ENCODE measurements at regions not wholly inside any gene's neighbourhood (a gene's known extent, or its start where the extent isn't known, plus 50 kb on each side); places are given as distances from the start of the nearest gene placed in this dataset.
"Not testable (repeated sequence)": the region's sequence is repeated elsewhere in the genome, so short reads cannot be mapped to it uniquely, and the experiment has no call there.

- no peaks in the 10 kb centered on the region for H3K79me2 ChIP-seq (ENCODE audit: insufficient read depth, low read length)
- H4K20me1 ChIP-seq (ENCODE audit: insufficient read depth, low read length, poor library complexity, severe bottlenecking) = no peaks in the 10 kb centered on the region
- H3K4me1 ChIP-seq (ENCODE audit: insufficient read depth, low read length, poor library complexity, severe bottlenecking) = no peaks in the 10 kb centered on the region
- no peak overlapping the region for H3K4me2 ChIP-seq (ENCODE audit: low read depth, low read length, poor library complexity, severe bottlenecking)
- H3K36me3 ChIP-seq (ENCODE audit: insufficient read depth, low read length) = no peaks in the 10 kb centered on the region
- H2AFZ ChIP-seq (ENCODE audit: low read length) = no peak overlapping the region
- H3F3A ChIP-seq (ENCODE audit: low read depth) = no peaks in the 10 kb centered on the region
- no peak overlapping the region for H3K9ac ChIP-seq (ENCODE audit: low read depth, low read length, poor library complexity, severe bottlenecking)
- no peaks in the 10 kb centered on the region for H3K27me3 ChIP-seq (ENCODE audit: insufficient read depth, low read length, poor library complexity, severe bottlenecking)
- H3K4me3 ChIP-seq (ENCODE audit: low read length, poor library complexity, severe bottlenecking) = no peak overlapping the region
- H3K9me2 ChIP-seq (replicated peaks; ENCODE audit: low read depth, low read length) = no peaks in the 10 kb centered on the region
- H3K9me3 ChIP-seq (ENCODE audit: insufficient read depth, low read depth, low read length) = no peaks in the 10 kb centered on the region
- TF ChIP-seq, protein P1, sequence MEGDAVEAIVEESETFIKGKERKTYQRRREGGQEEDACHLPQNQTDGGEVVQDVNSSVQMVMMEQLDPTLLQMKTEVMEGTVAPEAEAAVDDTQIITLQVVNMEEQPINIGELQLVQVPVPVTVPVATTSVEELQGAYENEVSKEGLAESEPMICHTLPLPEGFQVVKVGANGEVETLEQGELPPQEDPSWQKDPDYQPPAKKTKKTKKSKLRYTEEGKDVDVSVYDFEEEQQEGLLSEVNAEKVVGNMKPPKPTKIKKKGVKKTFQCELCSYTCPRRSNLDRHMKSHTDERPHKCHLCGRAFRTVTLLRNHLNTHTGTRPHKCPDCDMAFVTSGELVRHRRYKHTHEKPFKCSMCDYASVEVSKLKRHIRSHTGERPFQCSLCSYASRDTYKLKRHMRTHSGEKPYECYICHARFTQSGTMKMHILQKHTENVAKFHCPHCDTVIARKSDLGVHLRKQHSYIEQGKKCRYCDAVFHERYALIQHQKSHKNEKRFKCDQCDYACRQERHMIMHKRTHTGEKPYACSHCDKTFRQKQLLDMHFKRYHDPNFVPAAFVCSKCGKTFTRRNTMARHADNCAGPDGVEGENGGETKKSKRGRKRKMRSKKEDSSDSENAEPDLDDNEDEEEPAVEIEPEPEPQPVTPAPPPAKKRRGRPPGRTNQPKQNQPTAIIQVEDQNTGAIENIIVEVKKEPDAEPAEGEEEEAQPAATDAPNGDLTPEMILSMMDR (conservative IDR thresholded peaks at IDR 0.05; ENCODE audit: low read length) = no peak
These were observed 56.0 kb upstream of the ZNF195 start for GRCh38 chr11:3434976-3435375.

GRCh38 chr11:3429191-3429590, 50.2 kb upstream of the ZNF195 start:
- not testable (repeated sequence) for H3K4me3 ChIP-seq (ENCODE audit: low read length, poor library complexity, severe bottlenecking); H3K9me3 ChIP-seq (ENCODE audit: insufficient read depth, low read depth, low read length); H3K4me2 ChIP-seq (ENCODE audit: low read depth, low read length, poor library complexity, severe bottlenecking); H4K20me1 ChIP-seq (ENCODE audit: insufficient read depth, low read length, poor library complexity, severe bottlenecking); H3K36me3 ChIP-seq (ENCODE audit: insufficient read depth, low read length); H3K9me2 ChIP-seq (replicated peaks; ENCODE audit: low read depth, low read length); H3K79me2 ChIP-seq (ENCODE audit: insufficient read depth, low read length); H3K9ac ChIP-seq (ENCODE audit: low read depth, low read length, poor library complexity, severe bottlenecking); H3F3A ChIP-seq (ENCODE audit: low read depth); H3K27me3 ChIP-seq (ENCODE audit: insufficient read depth, low read length, poor library complexity, severe bottlenecking); H3K4me1 ChIP-seq (ENCODE audit: insufficient read depth, low read length, poor library complexity, severe bottlenecking); H2AFZ ChIP-seq (ENCODE audit: low read length)

Measured in Loucy (cell line).